Parathyroid adenoma (tissue), 2 donors: ENCODE measurements at regions not wholly inside any gene's neighbourhood (a gene's known extent, or its start where the extent isn't known, plus 50 kb on each side); places are given as distances from the start of the nearest gene placed in this dataset.
"Not testable (repeated sequence)": the region's sequence is repeated elsewhere in the genome, so short reads cannot be mapped to it uniquely, and the experiment has no call there.

Experiments
- H2AFZ ChIP-seq: fragments of 300-600 bp; sonication (generic); one replicate; pipeline ENCODE4 v1.7.0; 2017; ENCODE audit warnings: antibody characterized with exemption, mild to moderate bottlenecking
- H3K27ac ChIP-seq: fragments of 300-600 bp; sonication (generic); one replicate; pipeline ENCODE4 v1.7.0; 2017
- H3K27me3 ChIP-seq: fragments of 300-600 bp; sonication (generic); one replicate; pipeline ENCODE4 v1.7.0; 2017; ENCODE audit warnings: low read length; ENCODE audit not compliant: control insufficient read depth, insufficient read depth
- H3K36me3 ChIP-seq: fragments of 300-600 bp; sonication (generic); one replicate; pipeline ENCODE4 v1.7.0; 2017; ENCODE audit warnings: low read length; ENCODE audit not compliant: control insufficient read depth, insufficient read depth
- H3K4me1 ChIP-seq: fragments of 300-600 bp; sonication (generic); one replicate; pipeline ENCODE4 v1.7.0; 2017; ENCODE audit warnings: control low read depth
- H3K4me2 ChIP-seq: fragments of 300-600 bp; sonication (generic); one replicate; pipeline ENCODE4 v1.7.0; 2017; ENCODE audit warnings: low read length
- H3K4me3 ChIP-seq: fragments of 300-600 bp; sonication (generic); one replicate; pipeline ENCODE4 v1.7.0; 2017; ENCODE audit warnings: low read depth, low read length
- H3K79me2 ChIP-seq: fragments of 300-600 bp; sonication (generic); one replicate; pipeline ENCODE4 v1.7.0; 2017; ENCODE audit warnings: control low read depth
- H3K9ac ChIP-seq: fragments of 300-600 bp; sonication (generic); one replicate; pipeline ENCODE4 v1.7.0; 2017; ENCODE audit warnings: mild to moderate bottlenecking
- H3K9me3 ChIP-seq: fragments of 300-600 bp; sonication (generic); one replicate; pipeline ENCODE4 v1.7.0; 2017; ENCODE audit warnings: low read length; ENCODE audit not compliant: control insufficient read depth
- CTCF ChIP-seq: fragments of 300-600 bp; sonication (generic); IDR thresholded peaks from one replicate; pipeline ENCODE4 v1.7.0; 2017; ENCODE audit warnings: antibody characterized with exemption, mild to moderate bottlenecking
- donor health status: primary hyperparathyroidism.

GRCh38 chr11:82034527-82034926 is 699.1 kb downstream of the FAM181B start:
- Histone ChIP-seq H3K9ac (no peak overlapping the region), H3K4me3 (no peak overlapping the region), H3K79me2 (no peaks in the 10 kb centered on the region), H3K4me1 (no peaks in the 10 kb centered on the region), H3K36me3 (no peaks in the 10 kb centered on the region), H3K9me3 (no peaks in the 10 kb centered on the region), H3K27me3 (no peaks in the 10 kb centered on the region), H3K27ac (no peak overlapping the region), H2AFZ (no peak overlapping the region), H3K4me2 (no peak overlapping the region)
- no peak for TF ChIP-seq CTCF

GRCh38 chr11:82027335-82027734 is 706.3 kb downstream of the FAM181B start:
- H3K4me3 ChIP-seq, H3K27ac ChIP-seq, H2AFZ ChIP-seq, H3K79me2 ChIP-seq, H3K9me3 ChIP-seq, H3K36me3 ChIP-seq, H3K4me1 ChIP-seq, H3K4me2 ChIP-seq, H3K9ac ChIP-seq, H3K27me3 ChIP-seq: not testable (repeated sequence)

- Histone ChIP-seq H3K36me3 (no peaks in the 10 kb centered on the region), H3K9ac (no peak overlapping the region), H3K79me2 (no peaks in the 10 kb centered on the region), H3K4me1 (no peaks in the 10 kb centered on the region), H3K9me3 (no peaks in the 10 kb centered on the region), H3K4me2 (no peak overlapping the region), H3K27me3 (no peaks in the 10 kb centered on the region), H3K27ac (no peak overlapping the region), H2AFZ (no peak overlapping the region), H3K4me3 (no peak overlapping the region)
- no peak for TF ChIP-seq CTCF
These were observed 708.9 kb downstream of the FAM181B start for GRCh38 chr11:82024760-82025159.

GRCh38 chr11:82012276-82012675 is 721.4 kb downstream of the FAM181B start:
- no peak overlapping the region for H2AFZ ChIP-seq
- no peaks in the 10 kb centered on the region for H3K36me3 ChIP-seq
- no peaks in the 10 kb centered on the region for H3K4me1 ChIP-seq
- H3K9me3 ChIP-seq: no peaks in the 10 kb centered on the region
- no peaks in the 10 kb centered on the region for H3K27me3 ChIP-seq
- H3K27ac ChIP-seq: no peak overlapping the region
- no peaks in the 10 kb centered on the region for H3K79me2 ChIP-seq
- no peak overlapping the region for H3K9ac ChIP-seq
- no peak overlapping the region for H3K4me2 ChIP-seq
- no peak for TF ChIP-seq CTCF
- no peak overlapping the region for H3K4me3 ChIP-seq

GRCh38 chr11:82009133-82009532 is 724.5 kb downstream of the FAM181B start:
- H3K27ac ChIP-seq: no peak overlapping the region
- H3K36me3 ChIP-seq: no peaks in the 10 kb centered on the region
- no peak overlapping the region for H3K4me3 ChIP-seq
- H3K9ac ChIP-seq: no peak overlapping the region
- no peaks in the 10 kb centered on the region for H3K79me2 ChIP-seq
- no peaks in the 10 kb centered on the region for H3K4me1 ChIP-seq
- H3K4me2 ChIP-seq: no peak overlapping the region
- no peak overlapping the region for H2AFZ ChIP-seq
- no peaks in the 10 kb centered on the region for H3K27me3 ChIP-seq
- no peak for TF ChIP-seq CTCF
- H3K9me3 ChIP-seq: no peaks in the 10 kb centered on the region
